ENCODE measurements at regions not wholly inside any gene's neighbourhood (a gene's known extent, or its start where the extent isn't known, plus 50 kb on each side); places are given as distances from the start of the nearest gene placed in this dataset.
"Not testable (repeated sequence)": the region's sequence is repeated elsewhere in the genome, so short reads cannot be mapped to it uniquely, and the experiment has no call there.

DNA sequence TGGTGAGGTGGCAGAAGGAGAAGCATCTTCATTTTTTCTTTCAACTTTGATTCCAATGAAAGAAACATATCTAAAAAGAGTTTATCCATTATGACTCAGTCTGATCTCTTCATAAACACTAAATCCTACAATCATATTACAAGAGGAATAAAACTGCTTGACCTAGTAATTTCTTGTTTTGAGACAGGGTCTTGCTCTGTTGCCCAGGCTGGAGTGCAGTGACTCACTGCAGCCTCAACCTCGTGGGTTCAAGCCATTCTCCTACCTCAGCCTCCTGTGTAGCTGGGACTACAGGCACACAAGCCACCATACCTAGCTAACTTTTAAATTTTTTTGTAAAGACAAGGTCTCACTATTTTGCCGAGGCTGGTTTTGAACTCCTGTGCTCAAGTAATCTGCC, 147.2 kb downstream of the NDUFA12 start:
- no peak for DNase-seq (ENCODE audit: low spot score)

DNA sequence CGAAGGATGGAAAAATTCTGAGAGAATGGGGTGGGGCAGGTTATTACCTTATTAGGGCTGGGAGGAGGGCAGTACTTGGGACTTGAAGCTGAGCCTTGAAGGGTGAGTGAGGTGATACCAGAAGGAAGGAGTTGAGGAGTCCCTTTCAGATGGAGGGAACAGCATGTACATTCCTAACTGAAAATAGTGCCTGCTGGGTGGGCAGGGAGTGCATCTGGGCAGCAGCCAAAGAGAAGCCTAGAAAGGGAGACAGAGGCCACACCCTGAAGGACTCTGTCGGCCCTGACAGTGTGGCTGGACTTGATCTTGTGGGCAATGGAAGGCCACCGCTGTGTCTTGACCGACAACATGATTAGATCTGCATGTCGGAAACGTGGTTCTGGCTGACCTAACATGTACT, 147.6 kb downstream of the NDUFA12 start:
- no peak for DNase-seq (ENCODE audit: low spot score)

DNA sequence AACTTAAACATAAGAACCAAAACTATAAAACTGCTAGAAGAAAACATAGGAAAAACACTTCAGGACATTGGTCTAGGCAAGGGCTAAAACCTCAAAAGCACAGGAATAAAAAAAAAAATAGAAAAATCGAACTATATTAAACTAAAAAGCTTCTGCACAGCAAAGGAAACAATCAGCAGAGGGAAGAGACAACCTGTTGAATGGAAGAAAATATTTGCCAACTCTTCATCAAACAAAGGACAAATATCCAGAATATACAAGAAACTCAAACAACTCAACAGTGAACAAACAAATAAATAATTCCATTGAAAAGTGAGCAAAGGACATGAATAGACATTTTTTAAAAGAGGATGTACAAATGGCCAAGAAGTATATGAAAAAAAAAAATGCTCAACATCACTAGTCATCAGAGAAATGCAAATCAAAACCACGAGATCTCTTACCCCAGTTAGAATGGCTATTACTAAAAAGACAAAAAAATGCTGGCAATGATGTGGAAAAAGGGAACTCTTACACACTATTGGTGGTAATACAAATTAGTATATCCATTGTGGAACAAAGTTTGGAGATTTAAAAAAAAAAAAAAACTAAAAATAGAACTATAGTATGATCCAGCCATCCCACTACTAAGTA, 152.0 kb downstream of the NDUFA12 start:
- no peak for DNase-seq (ENCODE audit: low spot score)

DNA sequence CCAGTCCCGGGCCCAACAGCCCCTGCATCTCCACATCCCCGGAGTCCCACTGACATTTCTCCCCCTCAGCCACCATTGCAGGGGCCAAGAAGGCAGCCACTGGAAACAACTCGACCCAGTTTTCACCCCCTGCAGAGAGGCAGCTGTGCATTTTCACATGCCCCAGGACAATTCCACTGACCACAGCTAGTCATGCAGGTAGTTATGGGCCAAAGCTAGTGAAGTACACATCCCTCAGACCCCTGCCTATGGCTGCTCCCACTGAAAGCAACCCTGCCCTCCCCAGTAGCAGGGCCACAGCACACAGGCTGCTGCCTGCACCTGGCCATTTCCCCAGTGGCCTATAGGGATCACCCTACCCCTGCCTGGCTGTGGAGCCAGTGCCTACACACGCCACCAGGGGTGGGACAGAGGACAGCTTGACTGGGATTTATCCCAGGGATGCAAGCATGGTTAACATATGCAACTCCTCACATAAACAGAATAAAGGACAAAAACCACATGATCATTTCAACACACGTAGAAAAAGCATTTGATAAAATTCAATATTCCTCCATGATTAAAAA, 154.0 kb downstream of the NDUFA12 start:
- no peak for DNase-seq (ENCODE audit: low spot score)

DNA sequence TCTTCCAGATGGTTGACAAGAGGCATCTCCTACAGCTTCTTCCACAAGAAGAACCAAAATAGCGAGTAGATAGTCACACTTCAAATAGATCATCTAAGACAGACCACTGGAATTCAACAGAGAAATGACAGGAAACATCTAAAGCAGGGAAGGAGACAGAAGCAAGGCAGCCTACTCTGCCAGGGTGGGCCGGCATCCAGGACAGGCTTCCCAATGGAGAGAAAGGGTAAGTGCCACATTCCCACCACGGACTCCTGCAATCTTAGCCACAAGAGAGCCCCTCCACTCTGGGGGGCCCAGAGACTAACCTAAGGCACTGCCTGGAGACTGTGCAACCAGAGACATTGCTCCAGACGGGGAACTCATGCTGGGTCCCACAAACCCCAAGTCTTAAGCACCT, 154.5 kb downstream of the NDUFA12 start:
- DNase-seq (ENCODE audit: low spot score) = no peak

GRCh38 chr12:94845110-94845509, 158.4 kb downstream of the NDUFA12 start:
- DNase-seq (ENCODE audit: low spot score) = no peak

DNA sequence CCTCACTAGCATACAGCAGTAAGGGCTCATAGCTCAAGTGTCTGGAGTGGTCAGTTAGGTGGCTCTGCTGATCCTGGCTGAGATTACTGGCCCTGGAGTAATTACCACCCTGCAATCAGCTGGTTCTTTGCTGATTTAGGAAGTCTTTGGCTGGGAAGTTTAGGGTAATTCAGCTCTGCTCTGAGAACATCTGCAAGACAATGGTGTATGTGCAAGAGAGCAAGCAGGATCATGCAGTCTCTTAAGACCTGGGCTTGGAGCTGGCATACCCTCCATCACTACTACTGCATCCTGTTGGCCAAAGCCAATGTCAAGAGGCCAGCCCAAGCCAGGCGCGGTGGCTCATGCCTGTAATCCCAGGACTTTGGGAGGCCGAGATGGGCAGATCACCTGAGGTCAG, 159.0 kb downstream of the NDUFA12 start:
- no peak for DNase-seq (ENCODE audit: low spot score)

DNA sequence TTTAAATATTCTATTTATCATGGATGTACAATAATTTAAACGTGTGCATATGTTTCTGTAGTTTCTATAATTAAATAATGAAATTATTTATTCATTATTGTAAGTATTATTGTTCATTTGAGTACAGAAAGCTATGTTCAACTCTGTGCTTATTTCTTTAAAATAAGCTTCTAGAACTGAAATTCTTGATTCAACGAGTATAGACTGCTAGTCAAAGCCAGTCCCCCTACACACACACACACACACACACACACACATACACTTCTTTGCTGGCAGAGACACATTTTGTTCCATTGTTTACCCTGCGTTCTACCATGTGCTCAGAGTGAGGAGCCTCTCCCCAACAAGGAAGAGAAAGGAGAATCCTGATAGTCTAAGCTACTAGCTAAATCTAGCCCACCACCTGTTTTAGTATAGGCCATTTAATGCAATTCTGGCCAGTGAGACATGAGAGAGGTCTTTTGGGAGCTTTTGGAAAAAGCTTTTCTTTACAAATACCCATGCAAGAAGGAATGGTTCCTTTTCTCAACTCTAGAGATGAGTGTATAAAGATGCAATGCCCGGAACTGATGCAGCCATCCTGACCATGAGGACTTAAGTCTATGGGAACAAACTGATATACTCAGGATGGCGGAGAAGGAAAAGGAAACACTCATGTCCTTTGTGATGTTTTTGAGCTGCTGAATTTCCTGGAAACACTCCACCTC, 161.4 kb downstream of the NDUFA12 start:
- DNase-seq (ENCODE audit: low spot score) = no peak

GRCh38 chr12:94841177-94841576, 162.3 kb downstream of the NDUFA12 start:
- DNase-seq (ENCODE audit: low spot score) = no peak

DNA sequence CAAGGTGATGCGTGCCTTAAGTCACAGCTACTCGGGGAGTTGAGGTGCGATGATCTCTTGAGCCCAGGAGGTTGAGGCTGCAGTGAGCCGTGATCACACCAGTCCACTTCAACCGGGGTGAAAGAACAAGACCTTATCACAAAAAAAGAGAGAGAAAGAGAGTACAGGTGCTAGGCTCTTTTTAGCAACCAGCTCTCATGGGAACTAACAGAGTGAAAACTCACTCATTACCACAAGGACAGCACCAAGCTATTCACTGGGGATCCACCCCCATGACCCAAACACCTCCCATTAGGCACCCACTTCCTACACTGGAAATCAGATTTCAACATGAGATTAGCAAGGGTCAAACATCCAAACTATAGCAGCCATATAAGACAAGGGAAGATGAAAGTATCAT, 164.2 kb downstream of the NDUFA12 start:
- no peak for DNase-seq (ENCODE audit: low spot score)

DNA sequence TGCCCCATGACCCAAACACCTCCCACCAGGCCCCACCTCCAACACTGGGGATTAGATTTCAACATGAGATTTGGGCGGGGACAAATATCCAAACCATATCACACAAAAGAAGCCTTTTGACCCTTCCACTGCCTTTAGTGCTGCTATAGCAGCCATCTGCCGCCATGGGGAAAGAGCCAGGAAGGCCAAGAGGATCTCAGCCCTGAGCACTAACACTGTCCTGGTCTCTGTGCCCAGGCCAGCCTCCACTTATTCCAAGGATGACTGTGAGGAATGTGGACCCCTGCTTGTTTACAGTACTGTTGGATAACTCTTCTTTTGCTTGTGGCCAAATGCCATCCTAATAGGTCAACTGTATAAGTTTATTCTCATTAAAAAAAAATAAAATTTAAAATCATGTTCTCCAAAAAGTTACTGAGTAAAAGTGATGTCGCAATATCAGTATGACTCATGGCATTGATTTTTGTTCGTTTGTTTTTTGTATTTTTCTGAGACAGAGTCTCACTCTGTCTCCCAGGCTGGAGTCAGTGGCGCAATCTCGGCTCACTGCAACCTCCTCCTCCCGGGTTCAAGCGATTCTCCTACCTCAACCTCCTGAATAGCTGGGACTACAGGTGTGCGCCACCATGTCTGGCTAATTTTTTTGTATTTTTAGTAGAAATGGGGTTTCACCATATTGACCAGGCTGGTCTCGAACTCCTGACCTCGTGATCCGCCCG, 166.4 kb downstream of the NDUFA12 start:
- DNase-seq (ENCODE audit: low spot score) = not testable (repeated sequence)

GRCh38 chr12:94834036-94834625, 169.4 kb downstream of the NDUFA12 start:
- no peak for DNase-seq (ENCODE audit: low spot score)

DNA sequence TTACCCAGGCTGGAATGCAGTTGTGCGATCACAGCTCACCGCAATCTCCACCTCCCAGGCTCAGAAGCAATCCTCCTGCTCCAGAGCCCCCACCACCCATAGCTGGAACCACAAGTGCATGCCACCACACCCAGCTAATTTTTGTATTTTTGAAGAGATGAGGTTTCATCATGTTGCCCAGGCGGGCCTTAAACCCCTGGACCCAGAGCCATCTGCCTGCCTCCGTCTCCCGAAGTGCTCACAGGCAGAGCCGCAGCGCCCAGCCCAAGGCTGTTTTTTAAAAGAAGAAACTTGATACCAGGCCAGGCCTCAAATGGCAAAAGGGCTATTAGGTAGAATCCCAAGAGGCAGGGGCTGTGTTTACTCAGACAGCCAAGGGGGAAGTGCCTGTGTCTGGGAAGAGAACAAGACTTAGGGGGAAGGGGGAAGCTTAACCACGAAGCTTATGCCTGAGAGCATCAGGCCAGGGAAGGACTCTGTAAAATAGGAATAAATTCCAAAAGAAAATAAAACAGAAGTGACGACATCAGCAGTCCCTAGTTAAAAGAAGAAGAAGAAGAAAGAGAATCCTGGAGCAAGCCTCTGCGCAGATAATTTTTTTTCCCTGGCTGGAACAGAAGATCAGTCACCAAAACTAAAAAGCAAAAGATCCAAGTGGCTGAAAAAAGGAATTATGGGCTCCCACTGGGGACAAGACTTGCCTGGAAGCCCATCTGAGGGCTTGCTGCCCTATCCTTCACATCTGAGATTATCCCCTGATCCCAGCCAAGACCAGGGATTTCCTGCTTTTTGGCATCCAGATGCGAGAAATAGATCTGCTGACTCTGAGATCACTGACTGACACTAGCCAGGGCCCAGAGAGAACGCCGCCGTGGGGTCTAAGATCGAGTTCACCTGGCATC, 170.5 kb downstream of the NDUFA12 start:
- peak; percentile 48 for DNase-seq (ENCODE audit: low spot score)

DNA sequence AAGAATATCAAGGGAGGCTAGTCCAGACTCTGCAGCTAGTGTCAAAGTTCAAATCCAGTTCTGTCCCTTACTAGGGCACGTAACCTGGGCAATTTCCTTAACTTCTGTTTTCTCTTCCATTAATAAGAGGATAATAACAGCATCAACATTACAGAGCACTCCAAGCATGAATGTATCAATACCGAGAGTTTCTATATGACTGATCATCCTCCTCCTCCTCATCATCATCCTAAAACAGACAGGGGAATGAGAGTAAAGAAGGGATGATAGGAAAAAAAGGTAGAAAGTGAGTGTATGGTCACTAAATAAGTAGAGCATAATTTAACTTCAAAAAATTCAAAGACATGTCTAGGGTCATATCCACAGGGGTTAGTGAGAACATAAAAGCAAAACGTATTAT, 171.4 kb downstream of the NDUFA12 start:
- no peak for DNase-seq (ENCODE audit: low spot score)

- no peak for DNase-seq (ENCODE audit: low spot score)
Measured at GRCh38 chr12:94831081-94831751, 172.3 kb downstream of the NDUFA12 start.

DNA sequence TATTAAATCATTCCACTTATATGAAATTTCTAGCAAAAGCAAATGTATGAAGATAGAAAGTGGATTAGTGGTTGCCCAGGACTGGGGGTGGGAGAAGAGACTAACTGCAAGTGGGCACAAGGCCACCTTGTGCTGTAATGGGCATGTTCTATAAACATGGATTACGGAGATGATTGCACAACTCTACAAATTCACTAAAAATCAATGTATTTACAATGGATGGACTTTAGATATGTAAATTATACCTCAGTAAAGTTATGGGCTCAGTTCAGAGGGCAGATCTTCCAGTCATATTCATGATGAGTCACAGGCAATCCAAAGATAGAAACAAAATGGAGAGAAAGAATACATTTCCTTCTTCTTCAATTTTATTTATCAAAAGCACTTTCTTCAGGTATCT, 173.9 kb downstream of the NDUFA12 start:
- DNase-seq (ENCODE audit: low spot score) = peak; percentile 28

GRCh38 chr12:94819011-94819410, 168.7 kb upstream of the TMCC3 start:
- DNase-seq (ENCODE audit: low spot score) = no peak

DNA sequence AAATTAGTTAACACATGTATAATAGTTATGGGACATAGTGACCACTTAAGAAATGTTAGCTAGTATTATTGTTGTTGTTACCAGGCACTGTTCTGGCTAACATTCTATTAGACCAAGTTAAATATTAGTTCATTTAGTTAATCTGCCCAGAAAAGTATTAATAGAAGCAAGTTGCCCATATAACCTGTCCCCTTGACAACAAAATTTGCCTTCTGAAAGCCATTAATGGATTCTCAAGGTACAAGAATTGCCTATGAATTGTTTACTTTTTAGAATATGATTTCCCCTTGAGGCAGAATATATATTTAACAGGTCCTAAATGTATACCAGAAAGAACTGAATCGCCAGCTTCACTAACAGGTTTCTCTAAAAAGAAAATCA, 167.3 kb upstream of the TMCC3 start:
- DNase-seq (ENCODE audit: low spot score) = no peak

GRCh38 chr12:94817201-94817600, 166.8 kb upstream of the TMCC3 start:
- DNase-seq (ENCODE audit: low spot score) = not testable (repeated sequence)

- not testable (repeated sequence) for DNase-seq (ENCODE audit: low spot score)
Measured at GRCh38 chr12:94816746-94817145, 166.4 kb upstream of the TMCC3 start.

DNA sequence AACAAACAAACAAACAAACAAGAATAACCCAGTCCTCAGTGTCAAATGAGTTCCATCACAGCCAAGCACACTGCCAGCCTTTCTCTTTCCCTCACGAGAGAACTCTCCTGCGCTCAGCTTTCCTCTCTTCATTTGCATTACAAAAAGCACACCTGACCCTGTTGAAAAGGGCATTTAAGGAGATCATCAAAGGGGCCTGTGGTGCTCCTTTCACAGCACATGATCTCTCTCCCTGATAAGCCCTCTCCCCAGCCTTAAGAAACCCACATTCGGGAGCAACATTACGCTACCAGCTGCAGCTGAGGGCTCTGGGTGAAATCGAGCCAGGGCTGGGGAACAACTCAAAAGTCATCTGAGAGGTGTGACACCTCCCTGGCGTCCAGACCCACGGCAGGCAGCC, 165.6 kb upstream of the TMCC3 start:
- no peak for DNase-seq (ENCODE audit: low spot score)

Data from hepatic stellate cell (primary cell).